HCT116 (cell line): ENCODE measurements at regions not wholly inside any gene's neighbourhood (a gene's known extent, or its start where the extent isn't known, plus 50 kb on each side); places are given as distances from the start of the nearest gene placed in this dataset.

Experiments used
- ATAC-seq: fragments of 200-7000 bp; cut with Tn5 transposase; 2 replicates; pipeline ENCODE4 v1.9.1; 2020; ENCODE audit warnings: mild to moderate bottlenecking, moderate library complexity
- BruUV-seq: library from RNA; stranded (reverse); fragments of 400-500 nt; replicated peaks from 2 replicates; lab custom pipeline; 2021; lab: Mats Ljungman, UMichigan
- CTCF ChIA-PET: fragments of 300-600 bp; sonication (Branson Sonifier 250); formaldehyde crosslinking; loops from one replicate; lab custom pipeline; 2021; ENCODE audit warnings: antibody characterized with exemption; lab: Charles Lee
- POLR2A ChIA-PET: fragments of 300-600, 350-600 bp; sonication (Branson Sonifier 250); formaldehyde crosslinking; loops from one replicate; lab custom pipeline; 2021; ENCODE audit warnings: antibody characterized with exemption; lab: Charles Lee
- RAD21 ChIA-PET, 2 experiments: fragments of 300-600 bp; sonication (Branson Sonifier 250); formaldehyde crosslinking; loops; one replicate each; lab custom pipeline; 2023; ENCODE audit warnings: low total read pairs in 2 of 2; ENCODE audit not compliant: uncharacterized antibody in 2 of 2, unreplicated experiment in 2 of 2, low non-redundant PET in 1 of 2; lab: Charles Lee
- DNase-seq: peaks from one replicate; pipeline ENCODE4 v3.0.0-alpha.2; 2010; ENCODE audit warnings: low read depth, low spot score
- H2AFZ ChIP-seq: fragments of 200-600 bp; shearing (Covaris generic), sonication (generic); 2 replicates; pipeline ENCODE4 v1.6.1; 2017; ENCODE audit warnings: low read depth, mixed run types, mixed read lengths, antibody characterized with exemption, low read length; ENCODE audit not compliant: poor library complexity, severe bottlenecking
- H3K27ac ChIP-seq: 2 replicates; pipeline ENCODE4 v1.5.1; 2012; ENCODE audit warnings: low read depth, low read length
- H3K27me3 ChIP-seq: fragments of 200-600 bp; sonication (generic); 2 replicates; pipeline ENCODE4 v1.6.1; 2016; ENCODE audit warnings: mixed run types, low read length, mixed read lengths; ENCODE audit not compliant: insufficient read depth
- H3K36me3 ChIP-seq, 2 experiments: fragments of 200-500 bp in 1 of 2; fragments of 200-600 bp in 1 of 2; sonication (Bioruptor generic) in 1 of 2; sonication (generic) in 1 of 2; 2 replicates each; pipeline versions ENCODE4 v1.5.1 to v1.6.1; 2014 to 2016; ENCODE audit warnings: low read length in 2 of 2, inconsistent platforms in 1 of 2, mixed read lengths in 1 of 2, mixed run types in 1 of 2; ENCODE audit not compliant: insufficient read depth in 2 of 2, control insufficient read depth in 1 of 2
- H3K4me1 ChIP-seq, 2 experiments: fragments of 200-600 bp in 1 of 2; sonication (generic) in 1 of 2; 2 replicates each; pipeline versions ENCODE4 v1.5.1 to v1.6.1; 2012 to 2017; ENCODE audit warnings: low read length in 2 of 2, inconsistent platforms in 1 of 2, mild to moderate bottlenecking in 1 of 2, mixed read lengths in 1 of 2, mixed run types in 1 of 2, moderate library complexity in 1 of 2; ENCODE audit not compliant: insufficient read depth in 2 of 2, control insufficient read depth in 1 of 2
- H3K4me2 ChIP-seq: fragments of 200-600 bp; sonication (generic); 2 replicates; pipeline ENCODE4 v1.6.1; 2017; ENCODE audit warnings: mixed run types, low read length, mixed read lengths
- H3K4me3 ChIP-seq, 2 experiments: fragments of 200-600 bp in 1 of 2; sonication (generic) in 1 of 2; replicated peaks in 1 of 2; 2 replicates each; pipeline ENCODE4 v1.5.1; 2011 to 2016; ENCODE audit warnings: low read length in 2 of 2, control low read depth in 1 of 2, low read depth in 1 of 2, mild to moderate bottlenecking in 1 of 2, mixed read lengths in 1 of 2, mixed run types in 1 of 2
- H3K79me2 ChIP-seq: fragments of 200-600 bp; sonication (generic); 2 replicates; pipeline ENCODE4 v1.6.1; 2017; ENCODE audit warnings: mild to moderate bottlenecking, mixed run types, low read length, moderate library complexity, mixed read lengths; ENCODE audit not compliant: insufficient read depth
- H3K9ac ChIP-seq: fragments of 200-600 bp; sonication (generic); 2 replicates; pipeline ENCODE4 v1.6.1; 2016; ENCODE audit warnings: low read length, mixed read lengths
- H3K9me2 ChIP-seq: fragments of 200-600 bp; sonication (generic), shearing (Covaris generic); 2 replicates; pipeline ENCODE4 v1.6.1; 2017; ENCODE audit warnings: mixed run types, mild to moderate bottlenecking, moderate library complexity; ENCODE audit not compliant: insufficient read depth
- H3K9me3 ChIP-seq, 2 experiments: fragments of 200-500 bp in 1 of 2; fragments of 200-600 bp in 1 of 2; sonication (Bioruptor generic) in 1 of 2; sonication (generic) in 1 of 2; 2 replicates each; pipeline ENCODE4 v1.6.1; 2014 to 2017; ENCODE audit warnings: low read length in 2 of 2, mixed read lengths in 2 of 2, inconsistent platforms in 1 of 2, low read depth in 1 of 2, mild to moderate bottlenecking in 1 of 2, mixed run types in 1 of 2, moderate library complexity in 1 of 2; ENCODE audit not compliant: control insufficient read depth in 1 of 2, insufficient read depth in 1 of 2
- H4K20me1 ChIP-seq: fragments of 200-600 bp; sonication (generic), shearing (Covaris generic); 2 replicates; pipeline ENCODE4 v1.6.1; 2017; ENCODE audit warnings: mixed run types, mild to moderate bottlenecking, moderate library complexity; ENCODE audit not compliant: insufficient read depth
- CBX3 ChIP-seq: IDR thresholded peaks from 2 replicates; pipeline ENCODE4 v1.6.1; 2012; ENCODE audit warnings: low read depth
- CEBPB ChIP-seq: IDR thresholded peaks from 2 replicates; pipeline ENCODE4 v1.6.1; 2012; ENCODE audit warnings: low read depth
- EZH2 ChIP-seq: fragments of 200-600 bp; sonication (generic); IDR thresholded peaks from 2 replicates; pipeline ENCODE4 v1.6.1; 2017; ENCODE audit warnings: antibody characterized with exemption, mixed run types
- EZH2phosphoT487 ChIP-seq: fragments of 200-600 bp; IDR thresholded peaks from 2 replicates; pipeline ENCODE4 v1.6.1; 2018; ENCODE audit warnings: antibody characterized with exemption, borderline replicate concordance
- JUND ChIP-seq: IDR thresholded peaks from 2 replicates; pipeline ENCODE4 v1.6.1; 2012
- POLR2A ChIP-seq: IDR thresholded peaks from 2 replicates; pipeline ENCODE4 v1.7.0; 2011; ENCODE audit warnings: borderline replicate concordance; ENCODE audit not compliant: insufficient read depth, insufficient read length; ENCODE audit errors: extremely low read depth
- POLR2AphosphoS5 ChIP-seq: IDR thresholded peaks from 2 replicates; pipeline ENCODE4 v1.6.1; 2011; ENCODE audit warnings: mild to moderate bottlenecking, low read depth, low read length, moderate library complexity
- RAD21 ChIP-seq: IDR thresholded peaks from 2 replicates; pipeline ENCODE4 v1.6.1; 2012; ENCODE audit warnings: low read depth, mild to moderate bottlenecking
- SP1 ChIP-seq: IDR thresholded peaks from 2 replicates; pipeline ENCODE4 v1.6.1; 2012; ENCODE audit warnings: low read depth
- TCF7L2 ChIP-seq: IDR thresholded peaks from 2 replicates; pipeline ENCODE4 v1.7.0; 2011; ENCODE audit warnings: borderline replicate concordance, inconsistent platforms; ENCODE audit not compliant: insufficient read depth, insufficient read length; ENCODE audit errors: extremely low read depth
- ZFX ChIP-seq: fragments of 450-650 bp; IDR thresholded peaks from 2 replicates; pipeline ENCODE4 v1.6.1; 2017
- ZNF274 ChIP-seq: fragments of 200-500 bp; sonication (Bioruptor generic); IDR thresholded peaks from 2 replicates; pipeline ENCODE4 v1.6.1; 2014; ENCODE audit warnings: mild to moderate bottlenecking, low read depth, low read length, inconsistent platforms
- intact Hi-C: fragments of 100-400 bp; cut with micrococcal nuclease; formaldehyde crosslinking; loops from 2 replicates; pipeline ENCODE4 v1.10.0; 2022

DNA sequence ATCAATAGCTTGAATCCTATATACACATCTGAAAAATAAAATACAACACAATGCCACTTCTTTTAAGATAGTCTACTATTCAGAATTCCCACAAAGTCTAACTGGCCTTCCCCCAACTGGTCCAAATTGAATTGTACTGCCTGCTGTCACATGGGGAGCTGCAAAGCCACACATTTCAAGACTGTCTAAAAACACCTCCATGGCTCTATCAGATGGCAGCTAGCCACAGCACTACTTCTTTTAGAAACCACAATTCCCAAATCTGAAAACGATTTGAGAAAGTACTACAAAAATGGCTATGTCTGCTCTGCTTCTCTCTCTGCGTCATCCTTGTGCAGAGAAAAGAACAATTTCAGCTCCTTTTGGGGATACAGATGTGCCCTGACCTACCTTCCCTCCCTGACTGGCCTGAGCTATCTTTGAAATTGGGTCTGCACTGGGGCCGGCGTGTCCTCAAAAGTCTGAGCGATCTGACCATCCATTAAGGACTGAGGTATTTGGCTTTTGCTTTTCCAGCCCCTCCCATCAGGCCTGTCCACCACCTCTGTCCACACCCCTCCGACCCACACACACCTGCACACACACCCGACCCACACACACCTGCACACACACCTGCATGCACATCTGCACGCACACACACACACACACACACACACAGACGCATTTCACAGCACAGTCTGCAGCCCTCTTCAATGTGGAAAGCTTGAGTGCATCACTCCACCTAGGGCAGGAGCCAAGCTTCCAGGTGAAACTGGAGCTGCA, 68.6 kb upstream of the IPO5 start:
- CTCF ChIA-PET: no interaction called here
- intact Hi-C loops: no loop called here
- no peak for DNase-seq

DNA sequence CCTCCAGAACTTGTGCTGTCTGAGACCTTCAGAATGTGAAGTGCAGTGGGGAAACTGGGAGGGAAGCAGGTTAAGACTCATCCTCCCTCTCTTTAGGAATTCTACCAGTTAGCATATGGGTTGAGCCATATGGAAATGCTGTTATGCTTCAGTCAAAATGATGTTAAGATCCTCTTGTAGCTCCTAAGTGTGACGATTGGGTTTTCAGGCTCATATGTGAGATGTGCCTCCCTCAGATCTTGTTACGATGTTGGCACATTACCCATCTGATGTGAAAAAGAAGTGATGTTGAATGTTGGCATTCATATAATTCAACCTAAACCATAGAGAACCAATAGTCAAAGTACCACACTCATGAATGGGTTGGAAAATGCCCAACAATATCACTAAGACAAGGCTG, 67.8 kb upstream of the IPO5 start:
- Histone ChIP-seq H2AFZ (no peak overlapping the region), H3K4me1 (peaks cover 0 to 2% of the 10 kb centered on the region in 2 experiments; a peak in 1 of 4 replicates), H3K4me2 (no peak overlapping the region), H3K79me2 (no peaks in the 10 kb centered on the region), H3K27ac (no peak overlapping the region), H3K9me2 (no peaks in the 10 kb centered on the region), H3K36me3 (no peaks in the 10 kb centered on the region), H3K4me3 (no peak overlapping the region), H3K27me3 (no peaks in the 10 kb centered on the region), H4K20me1 (no peaks in the 10 kb centered on the region), H3K9me3 (no peaks in the 10 kb centered on the region), H3K9ac (no peak overlapping the region)
- ChIA-PET POLR2A (no interaction called here), CTCF (no interaction called here), RAD21 (no interaction called here)
- intact Hi-C loops: no loop called here
- ATAC-seq: no peak
- DNase-seq: no peak
- no peak for TF ChIP-seq SP1
- no peak for TF ChIP-seq POLR2A
- no peak for TF ChIP-seq TCF7L2
- TF ChIP-seq CBX3: no peak
- TF ChIP-seq POLR2AphosphoS5: no peak
- no peak for TF ChIP-seq EZH2
- TF ChIP-seq RAD21: no peak
- TF ChIP-seq ZFX: no peak
- no peak for TF ChIP-seq ZNF274
- no peak for TF ChIP-seq CEBPB
- TF ChIP-seq JUND: no peak
- TF ChIP-seq EZH2phosphoT487: no peak
- BruUV-seq: no TSS peak

More for the DNA sequence above, 68.6 kb upstream of the IPO5 start:
- H3K79me2 ChIP-seq: no peaks in the 10 kb centered on the region
- no peak overlapping the region for H3K9ac ChIP-seq
- H4K20me1 ChIP-seq: no peaks in the 10 kb centered on the region
- RAD21 ChIA-PET: no interaction called here
- no peaks in the 10 kb centered on the region for H3K27me3 ChIP-seq
- no peak for ATAC-seq
- no peak overlapping the region for H3K4me2 ChIP-seq
- BruUV-seq: no TSS peak
- POLR2A ChIA-PET: no interaction called here
- H3K4me1 ChIP-seq: peaks cover 3 to 10% of the 10 kb centered on the region in 2 experiments; a peak in 3 of 4 replicates
- TF ChIP-seq TCF7L2 (no peak), ZFX (no peak), SP1 (no peak)
- H3K4me3 ChIP-seq: no peak overlapping the region
- no peak overlapping the region for H2AFZ ChIP-seq
- no peaks in the 10 kb centered on the region for H3K9me2 ChIP-seq
- H3K9me3 ChIP-seq: no peaks in the 10 kb centered on the region
- H3K27ac ChIP-seq: no peak overlapping the region
- H3K36me3 ChIP-seq: no peaks in the 10 kb centered on the region
